HL-60 (cell line): ENCODE measurements at regions not wholly inside any gene's neighbourhood (a gene's known extent, or its start where the extent isn't known, plus 50 kb on each side); places are given as distances from the start of the nearest gene placed in this dataset.

Experiments used
- GABPA ChIP-seq: IDR thresholded peaks from 2 replicates; pipeline ENCODE4 v1.6.1; 2012; ENCODE audit warnings: low read depth
- POLR2AphosphoS5 ChIP-seq: IDR thresholded peaks from 2 replicates; pipeline ENCODE4 v1.6.1; 2012; ENCODE audit warnings: low read depth
- TF ChIP-seq, protein P1 (sequence below): IDR thresholded peaks from one replicate; pipeline ENCODE4 v1.5.1; 2011; ENCODE audit warnings: low read length, control low read depth, inconsistent platforms; ENCODE audit not compliant: insufficient read depth

DNA sequence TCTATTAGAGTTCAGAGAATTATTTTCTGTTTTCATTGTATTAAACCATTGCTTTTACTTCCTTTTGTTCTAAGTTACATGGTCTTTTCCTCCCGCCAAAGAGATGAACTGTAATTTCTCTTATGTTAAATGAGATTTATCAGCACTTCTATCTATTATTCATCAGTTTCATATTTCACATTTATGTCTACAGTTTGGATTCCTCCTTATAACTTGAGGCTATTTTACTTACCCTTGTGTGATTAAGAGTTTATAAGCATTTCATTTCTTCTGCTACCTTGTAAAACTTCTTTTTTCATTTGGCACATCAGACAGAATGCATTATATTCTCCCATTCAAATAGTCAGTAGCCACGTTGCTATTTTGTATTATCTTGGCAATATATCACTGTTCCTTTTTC lies 248.2 kb downstream of the PLA2G4A start:
- TF ChIP-seq, protein P1, sequence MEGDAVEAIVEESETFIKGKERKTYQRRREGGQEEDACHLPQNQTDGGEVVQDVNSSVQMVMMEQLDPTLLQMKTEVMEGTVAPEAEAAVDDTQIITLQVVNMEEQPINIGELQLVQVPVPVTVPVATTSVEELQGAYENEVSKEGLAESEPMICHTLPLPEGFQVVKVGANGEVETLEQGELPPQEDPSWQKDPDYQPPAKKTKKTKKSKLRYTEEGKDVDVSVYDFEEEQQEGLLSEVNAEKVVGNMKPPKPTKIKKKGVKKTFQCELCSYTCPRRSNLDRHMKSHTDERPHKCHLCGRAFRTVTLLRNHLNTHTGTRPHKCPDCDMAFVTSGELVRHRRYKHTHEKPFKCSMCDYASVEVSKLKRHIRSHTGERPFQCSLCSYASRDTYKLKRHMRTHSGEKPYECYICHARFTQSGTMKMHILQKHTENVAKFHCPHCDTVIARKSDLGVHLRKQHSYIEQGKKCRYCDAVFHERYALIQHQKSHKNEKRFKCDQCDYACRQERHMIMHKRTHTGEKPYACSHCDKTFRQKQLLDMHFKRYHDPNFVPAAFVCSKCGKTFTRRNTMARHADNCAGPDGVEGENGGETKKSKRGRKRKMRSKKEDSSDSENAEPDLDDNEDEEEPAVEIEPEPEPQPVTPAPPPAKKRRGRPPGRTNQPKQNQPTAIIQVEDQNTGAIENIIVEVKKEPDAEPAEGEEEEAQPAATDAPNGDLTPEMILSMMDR, result no peak
- TF ChIP-seq GABPA (no peak), POLR2AphosphoS5 (no peak)
